ENCODE measurements at regions not wholly inside any gene's neighbourhood (a gene's known extent, or its start where the extent isn't known, plus 50 kb on each side); places are given as distances from the start of the nearest gene placed in this dataset.

- no TSS peak for BruUV-seq (replicated peaks)
- RAD21 ChIA-PET (ENCODE audit: low non-redundant PET in 1 of 2, low total read pairs in 2 of 2, uncharacterized antibody in 2 of 2, unreplicated experiment in 2 of 2), result no interaction called here
- no peak overlapping the region for H3K9ac ChIP-seq (ENCODE audit: low read length)
These were observed 570.3 kb upstream of the EPHA7 start for GRCh38 chr6:93989630-93990029.

DNA sequence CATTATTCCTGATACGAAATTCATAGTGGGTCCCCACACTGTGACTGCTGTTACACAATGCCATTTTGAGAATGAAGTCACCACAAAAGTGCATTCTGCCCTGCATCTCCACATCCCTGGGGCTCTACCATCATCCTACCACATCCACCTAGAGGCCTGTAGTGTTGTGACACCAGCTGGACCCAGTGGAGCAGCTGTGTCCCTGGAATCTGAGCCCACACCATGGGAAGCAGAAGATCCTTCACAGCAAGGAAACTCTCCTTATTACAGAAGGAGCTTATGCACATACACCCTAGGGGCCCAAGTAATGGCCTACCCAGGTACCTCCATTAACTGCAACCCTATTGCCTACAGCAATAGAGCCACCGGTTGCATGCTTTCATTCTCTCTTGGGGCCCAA, 566.6 kb upstream of the EPHA7 start:
- intact Hi-C loops (cut with micrococcal nuclease), result no loop called here
- no peak for ATAC-seq

More at GRCh38 chr6:93989630-93990029, 570.3 kb upstream of the EPHA7 start:
- Histone ChIP-seq H3K27ac (ENCODE audit: low read depth, low read length) (no peak overlapping the region), H3K4me2 (ENCODE audit: low read length) (no peak overlapping the region), H3K9me3 (ENCODE audit: control insufficient read depth in 1 of 2, insufficient read depth in 1 of 2, low read depth in 1 of 2, low read length in 2 of 2) (peaks cover 5 to 6% of the 10 kb centered on the region in 2 experiments; a peak in 2 of 4 replicates), H3K9me2 (ENCODE audit: insufficient read depth) (no peaks in the 10 kb centered on the region), H3K36me3 (ENCODE audit: control insufficient read depth in 1 of 2, insufficient read depth in 2 of 2, low read length in 2 of 2) (no peaks in the 10 kb centered on the region), H3K4me1 (ENCODE audit: control insufficient read depth in 1 of 2, insufficient read depth in 2 of 2, low read length in 2 of 2) (no peaks in the 10 kb centered on the region), H3K79me2 (ENCODE audit: insufficient read depth, low read length) (no peaks in the 10 kb centered on the region), H3K4me3 (replicated peaks in 1 of 2; ENCODE audit: low read depth in 1 of 2, low read length in 2 of 2) (no peak overlapping the region), H3K27me3 (ENCODE audit: insufficient read depth, low read length) (no peaks in the 10 kb centered on the region), H2AFZ (ENCODE audit: low read depth, low read length, poor library complexity, severe bottlenecking) (no peak overlapping the region), H4K20me1 (ENCODE audit: insufficient read depth) (no peaks in the 10 kb centered on the region)
- ChIA-PET CTCF (no interaction called here), POLR2A (no interaction called here)
- DNase-seq (ENCODE audit: low read depth, low spot score) (no peak), ATAC-seq (no peak)
- TF ChIP-seq SRF (IDR thresholded peaks at IDR 0.05; ENCODE audit: low read depth) (no peak), EZH2phosphoT487 (IDR thresholded peaks at IDR 0.05; ENCODE audit: borderline replicate concordance) (no peak), TCF7L2 (IDR thresholded peaks at IDR 0.05; ENCODE audit: borderline replicate concordance, extremely low read depth, insufficient read depth, insufficient read length) (no peak), YY1 (IDR thresholded peaks at IDR 0.05; ENCODE audit: extremely low read depth, insufficient replicate concordance, low read depth, low read length) (no peak), EZH2 (IDR thresholded peaks at IDR 0.05) (no peak), FOSL1 (IDR thresholded peaks at IDR 0.05; ENCODE audit: low read depth) (no peak)
- TF ChIP-seq, protein P1, sequence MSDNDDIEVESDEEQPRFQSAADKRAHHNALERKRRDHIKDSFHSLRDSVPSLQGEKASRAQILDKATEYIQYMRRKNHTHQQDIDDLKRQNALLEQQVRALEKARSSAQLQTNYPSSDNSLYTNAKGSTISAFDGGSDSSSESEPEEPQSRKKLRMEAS (IDR thresholded peaks at IDR 0.05), result no peak
- intact Hi-C loops (cut with micrococcal nuclease), result no loop called here

More for the DNA sequence above, 566.6 kb upstream of the EPHA7 start:
- Histone ChIP-seq H3K79me2 (ENCODE audit: insufficient read depth, low read length) (no peaks in the 10 kb centered on the region), H3K4me1 (ENCODE audit: control insufficient read depth in 1 of 2, insufficient read depth in 2 of 2, low read length in 2 of 2) (no peaks in the 10 kb centered on the region), H3K9ac (ENCODE audit: low read length) (no peak overlapping the region), H4K20me1 (ENCODE audit: insufficient read depth) (no peaks in the 10 kb centered on the region), H3K36me3 (ENCODE audit: control insufficient read depth in 1 of 2, insufficient read depth in 2 of 2, low read length in 2 of 2) (no peaks in the 10 kb centered on the region), H2AFZ (ENCODE audit: low read depth, low read length, poor library complexity, severe bottlenecking) (no peak overlapping the region), H3K27ac (ENCODE audit: low read depth, low read length) (no peak overlapping the region), H3K27me3 (ENCODE audit: insufficient read depth, low read length) (no peaks in the 10 kb centered on the region), H3K4me2 (ENCODE audit: low read length) (no peak overlapping the region), H3K9me2 (ENCODE audit: insufficient read depth) (no peaks in the 10 kb centered on the region), H3K9me3 (ENCODE audit: control insufficient read depth in 1 of 2, insufficient read depth in 1 of 2, low read depth in 1 of 2, low read length in 2 of 2) (peaks cover 5 to 6% of the 10 kb centered on the region in 2 experiments; a peak in 2 of 4 replicates), H3K4me3 (replicated peaks in 1 of 2; ENCODE audit: low read depth in 1 of 2, low read length in 2 of 2) (no peak overlapping the region)
- CTCF ChIA-PET, result no interaction called here
- RAD21 ChIA-PET (ENCODE audit: low non-redundant PET in 1 of 2, low total read pairs in 2 of 2, uncharacterized antibody in 2 of 2, unreplicated experiment in 2 of 2), result no interaction called here
- no TSS peak for BruUV-seq (replicated peaks)
- POLR2A ChIA-PET, result no interaction called here
- TF ChIP-seq SRF (IDR thresholded peaks at IDR 0.05; ENCODE audit: low read depth) (no peak), TCF7L2 (IDR thresholded peaks at IDR 0.05; ENCODE audit: borderline replicate concordance, extremely low read depth, insufficient read depth, insufficient read length) (no peak), CEBPB (IDR thresholded peaks at IDR 0.05; ENCODE audit: low read depth) (no peak), CBX3 (IDR thresholded peaks at IDR 0.05; ENCODE audit: low read depth) (no peak), POLR2AphosphoS5 (IDR thresholded peaks at IDR 0.05; ENCODE audit: low read depth, low read length) (no peak), EGR1 (IDR thresholded peaks at IDR 0.05; ENCODE audit: low read depth) (no peak), EZH2 (IDR thresholded peaks at IDR 0.05) (no peak), POLR2A (IDR thresholded peaks at IDR 0.05; ENCODE audit: borderline replicate concordance, extremely low read depth, insufficient read depth, insufficient read length) (no peak), YY1 (IDR thresholded peaks at IDR 0.05; ENCODE audit: extremely low read depth, insufficient replicate concordance, low read depth, low read length) (no peak), ATF3 (IDR thresholded peaks at IDR 0.05) (no peak), ZFX (IDR thresholded peaks at IDR 0.05) (no peak), ELF1 (IDR thresholded peaks at IDR 0.05; ENCODE audit: borderline replicate concordance, low read depth) (no peak)
- TF ChIP-seq, protein P1 (IDR thresholded peaks at IDR 0.05), result no peak
- TF ChIP-seq, protein P2, sequence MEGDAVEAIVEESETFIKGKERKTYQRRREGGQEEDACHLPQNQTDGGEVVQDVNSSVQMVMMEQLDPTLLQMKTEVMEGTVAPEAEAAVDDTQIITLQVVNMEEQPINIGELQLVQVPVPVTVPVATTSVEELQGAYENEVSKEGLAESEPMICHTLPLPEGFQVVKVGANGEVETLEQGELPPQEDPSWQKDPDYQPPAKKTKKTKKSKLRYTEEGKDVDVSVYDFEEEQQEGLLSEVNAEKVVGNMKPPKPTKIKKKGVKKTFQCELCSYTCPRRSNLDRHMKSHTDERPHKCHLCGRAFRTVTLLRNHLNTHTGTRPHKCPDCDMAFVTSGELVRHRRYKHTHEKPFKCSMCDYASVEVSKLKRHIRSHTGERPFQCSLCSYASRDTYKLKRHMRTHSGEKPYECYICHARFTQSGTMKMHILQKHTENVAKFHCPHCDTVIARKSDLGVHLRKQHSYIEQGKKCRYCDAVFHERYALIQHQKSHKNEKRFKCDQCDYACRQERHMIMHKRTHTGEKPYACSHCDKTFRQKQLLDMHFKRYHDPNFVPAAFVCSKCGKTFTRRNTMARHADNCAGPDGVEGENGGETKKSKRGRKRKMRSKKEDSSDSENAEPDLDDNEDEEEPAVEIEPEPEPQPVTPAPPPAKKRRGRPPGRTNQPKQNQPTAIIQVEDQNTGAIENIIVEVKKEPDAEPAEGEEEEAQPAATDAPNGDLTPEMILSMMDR (IDR thresholded peaks at IDR 0.05 in 2 of 3, conservative IDR thresholded peaks at IDR 0.05 in 1 of 3; ENCODE audit: borderline replicate concordance in 1 of 3, insufficient read depth in 1 of 3, low read depth in 2 of 3, low read length in 2 of 3), result no peak
- no peak for DNase-seq (ENCODE audit: low read depth, low spot score)

All from HCT116 (cell line).